ENCODE measurements at regions not wholly inside any gene's neighbourhood (a gene's known extent, or its start where the extent isn't known, plus 50 kb on each side); places are given as distances from the start of the nearest gene placed in this dataset.

GRCh38 chr4:111924696-111925095 lies 220.6 kb upstream of the FAM241A start:
- TF ChIP-seq HNF4A (conservative IDR thresholded peaks at IDR 0.05) (no peak), NR2F2 (IDR thresholded peaks at IDR 0.05) (no peak), GABPA (IDR thresholded peaks at IDR 0.05 in 1 of 2, conservative IDR thresholded peaks at IDR 0.05 in 1 of 2) (no peak), TAF1 (conservative IDR thresholded peaks at IDR 0.05) (no peak), FOXA1 (IDR thresholded peaks at IDR 0.05) (no peak), RAD21 (IDR thresholded peaks at IDR 0.05) (no peak)
- TF ChIP-seq, protein P1, sequence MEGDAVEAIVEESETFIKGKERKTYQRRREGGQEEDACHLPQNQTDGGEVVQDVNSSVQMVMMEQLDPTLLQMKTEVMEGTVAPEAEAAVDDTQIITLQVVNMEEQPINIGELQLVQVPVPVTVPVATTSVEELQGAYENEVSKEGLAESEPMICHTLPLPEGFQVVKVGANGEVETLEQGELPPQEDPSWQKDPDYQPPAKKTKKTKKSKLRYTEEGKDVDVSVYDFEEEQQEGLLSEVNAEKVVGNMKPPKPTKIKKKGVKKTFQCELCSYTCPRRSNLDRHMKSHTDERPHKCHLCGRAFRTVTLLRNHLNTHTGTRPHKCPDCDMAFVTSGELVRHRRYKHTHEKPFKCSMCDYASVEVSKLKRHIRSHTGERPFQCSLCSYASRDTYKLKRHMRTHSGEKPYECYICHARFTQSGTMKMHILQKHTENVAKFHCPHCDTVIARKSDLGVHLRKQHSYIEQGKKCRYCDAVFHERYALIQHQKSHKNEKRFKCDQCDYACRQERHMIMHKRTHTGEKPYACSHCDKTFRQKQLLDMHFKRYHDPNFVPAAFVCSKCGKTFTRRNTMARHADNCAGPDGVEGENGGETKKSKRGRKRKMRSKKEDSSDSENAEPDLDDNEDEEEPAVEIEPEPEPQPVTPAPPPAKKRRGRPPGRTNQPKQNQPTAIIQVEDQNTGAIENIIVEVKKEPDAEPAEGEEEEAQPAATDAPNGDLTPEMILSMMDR (IDR thresholded peaks at IDR 0.05; ENCODE audit: low read depth, low read length, missing input control), result no peak
- TF ChIP-seq, protein P2, sequence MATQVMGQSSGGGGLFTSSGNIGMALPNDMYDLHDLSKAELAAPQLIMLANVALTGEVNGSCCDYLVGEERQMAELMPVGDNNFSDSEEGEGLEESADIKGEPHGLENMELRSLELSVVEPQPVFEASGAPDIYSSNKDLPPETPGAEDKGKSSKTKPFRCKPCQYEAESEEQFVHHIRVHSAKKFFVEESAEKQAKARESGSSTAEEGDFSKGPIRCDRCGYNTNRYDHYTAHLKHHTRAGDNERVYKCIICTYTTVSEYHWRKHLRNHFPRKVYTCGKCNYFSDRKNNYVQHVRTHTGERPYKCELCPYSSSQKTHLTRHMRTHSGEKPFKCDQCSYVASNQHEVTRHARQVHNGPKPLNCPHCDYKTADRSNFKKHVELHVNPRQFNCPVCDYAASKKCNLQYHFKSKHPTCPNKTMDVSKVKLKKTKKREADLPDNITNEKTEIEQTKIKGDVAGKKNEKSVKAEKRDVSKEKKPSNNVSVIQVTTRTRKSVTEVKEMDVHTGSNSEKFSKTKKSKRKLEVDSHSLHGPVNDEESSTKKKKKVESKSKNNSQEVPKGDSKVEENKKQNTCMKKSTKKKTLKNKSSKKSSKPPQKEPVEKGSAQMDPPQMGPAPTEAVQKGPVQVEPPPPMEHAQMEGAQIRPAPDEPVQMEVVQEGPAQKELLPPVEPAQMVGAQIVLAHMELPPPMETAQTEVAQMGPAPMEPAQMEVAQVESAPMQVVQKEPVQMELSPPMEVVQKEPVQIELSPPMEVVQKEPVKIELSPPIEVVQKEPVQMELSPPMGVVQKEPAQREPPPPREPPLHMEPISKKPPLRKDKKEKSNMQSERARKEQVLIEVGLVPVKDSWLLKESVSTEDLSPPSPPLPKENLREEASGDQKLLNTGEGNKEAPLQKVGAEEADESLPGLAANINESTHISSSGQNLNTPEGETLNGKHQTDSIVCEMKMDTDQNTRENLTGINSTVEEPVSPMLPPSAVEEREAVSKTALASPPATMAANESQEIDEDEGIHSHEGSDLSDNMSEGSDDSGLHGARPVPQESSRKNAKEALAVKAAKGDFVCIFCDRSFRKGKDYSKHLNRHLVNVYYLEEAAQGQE (IDR thresholded peaks at IDR 0.05), result no peak

Measured in liver (tissue), 3 donors.